Hepatocyte (in vitro differentiated cells): ENCODE measurements at regions not wholly inside any gene's neighbourhood (a gene's known extent, or its start where the extent isn't known, plus 50 kb on each side); places are given as distances from the start of the nearest gene placed in this dataset.

Experiments
- EZH2 ChIP-seq: fragments of 200-600 bp; sonication (generic); IDR thresholded peaks from 2 replicates; pipeline ENCODE4 v1.6.1; 2016; ENCODE audit warnings: antibody characterized with exemption, mild to moderate bottlenecking, borderline replicate concordance
- EZH2phosphoT487 ChIP-seq: fragments of 200-600 bp; sonication (generic); IDR thresholded peaks from one replicate; pipeline ENCODE4 v1.6.1; 2018; ENCODE audit warnings: antibody characterized with exemption, mild to moderate bottlenecking, low read depth, moderate library complexity; ENCODE audit not compliant: unreplicated experiment, severe bottlenecking
- TF ChIP-seq, protein P1 (sequence below): fragments of 200-600 bp; sonication (generic); IDR thresholded peaks from 2 replicates; pipeline ENCODE4 v1.5.1; 2016; ENCODE audit warnings: antibody characterized with exemption, mild to moderate bottlenecking; ENCODE audit not compliant: poor library complexity

DNA sequence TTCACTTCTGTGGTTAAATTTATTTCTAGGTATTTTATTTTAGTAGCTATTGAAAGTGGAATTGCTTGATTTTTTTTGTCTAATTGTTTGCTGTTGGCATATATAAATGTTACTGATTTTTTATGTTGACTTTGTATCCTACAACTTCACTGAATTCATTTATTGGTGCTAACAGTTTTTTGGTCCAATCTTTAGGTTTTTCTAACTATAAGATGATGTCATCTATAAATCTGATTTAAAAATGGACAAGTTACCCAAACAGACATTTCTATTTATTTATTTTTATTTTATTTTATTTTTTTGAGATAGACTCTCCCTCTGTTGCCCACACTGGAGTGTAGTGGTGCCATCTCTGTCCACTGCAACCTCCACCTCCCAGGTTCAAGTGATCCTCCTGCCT is 162.3 kb downstream of the COX7C start:
- TF ChIP-seq EZH2phosphoT487 (no peak), EZH2 (no peak)
- TF ChIP-seq, protein P1, sequence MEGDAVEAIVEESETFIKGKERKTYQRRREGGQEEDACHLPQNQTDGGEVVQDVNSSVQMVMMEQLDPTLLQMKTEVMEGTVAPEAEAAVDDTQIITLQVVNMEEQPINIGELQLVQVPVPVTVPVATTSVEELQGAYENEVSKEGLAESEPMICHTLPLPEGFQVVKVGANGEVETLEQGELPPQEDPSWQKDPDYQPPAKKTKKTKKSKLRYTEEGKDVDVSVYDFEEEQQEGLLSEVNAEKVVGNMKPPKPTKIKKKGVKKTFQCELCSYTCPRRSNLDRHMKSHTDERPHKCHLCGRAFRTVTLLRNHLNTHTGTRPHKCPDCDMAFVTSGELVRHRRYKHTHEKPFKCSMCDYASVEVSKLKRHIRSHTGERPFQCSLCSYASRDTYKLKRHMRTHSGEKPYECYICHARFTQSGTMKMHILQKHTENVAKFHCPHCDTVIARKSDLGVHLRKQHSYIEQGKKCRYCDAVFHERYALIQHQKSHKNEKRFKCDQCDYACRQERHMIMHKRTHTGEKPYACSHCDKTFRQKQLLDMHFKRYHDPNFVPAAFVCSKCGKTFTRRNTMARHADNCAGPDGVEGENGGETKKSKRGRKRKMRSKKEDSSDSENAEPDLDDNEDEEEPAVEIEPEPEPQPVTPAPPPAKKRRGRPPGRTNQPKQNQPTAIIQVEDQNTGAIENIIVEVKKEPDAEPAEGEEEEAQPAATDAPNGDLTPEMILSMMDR = no peak
